Head of caudate nucleus (tissue), 42 donors: ENCODE measurements at regions not wholly inside any gene's neighbourhood (a gene's known extent, or its start where the extent isn't known, plus 50 kb on each side); places are given as distances from the start of the nearest gene placed in this dataset.

Source experiments
- DNase-seq, 42 donors: peaks; one replicate each; pipeline versions ENCODE4 v3.0.0 to v3.0.0-alpha.2; 2020 to 2021; ENCODE audit warnings: mixed read lengths in 7 of 42
- intact Hi-C: fragments of 100-400 bp; cut with DNase I; formaldehyde crosslinking; loops from one replicate; pipeline ENCODE4 v1.15.0; 2022

- intact Hi-C loops, result no loop called here
- DNase-seq, result no peak
Measured at GRCh38 chr1:201747261-201747660, 81.7 kb upstream of the IPO9 start.

- DNase-seq, result no peak
- intact Hi-C loops, result no loop called here
Measured at GRCh38 chr1:201748335-201748734, 80.6 kb upstream of the IPO9 start.

GRCh38 chr1:201749059-201749690, 79.8 kb upstream of the IPO9 start:
- intact Hi-C loops, result no loop called here
- no peak for DNase-seq

GRCh38 chr1:201750120-201750519, 78.8 kb upstream of the IPO9 start:
- intact Hi-C loops, result no loop called here
- no peak for DNase-seq

- intact Hi-C loops, result no loop called here
- no peak for DNase-seq
Measured at GRCh38 chr1:201750934-201751333, 78.0 kb upstream of the IPO9 start.

- DNase-seq, result no peak
- intact Hi-C loops, result no loop called here
Measured at GRCh38 chr1:201751872-201752271, 77.1 kb upstream of the IPO9 start.

- no peak for DNase-seq
- intact Hi-C loops, result no loop called here
Measured at GRCh38 chr1:201752333-201752732, 76.6 kb upstream of the IPO9 start.

- no peak for DNase-seq
- intact Hi-C loops, result no loop called here
Measured at GRCh38 chr1:201753492-201753891, 75.5 kb upstream of the IPO9 start.

- intact Hi-C loops, result no loop called here
- DNase-seq, result no peak
Measured at GRCh38 chr1:201754353-201754752, 74.6 kb upstream of the IPO9 start.

- no peak for DNase-seq
- intact Hi-C loops, result no loop called here
Measured at GRCh38 chr1:201755200-201755599, 73.8 kb upstream of the IPO9 start.

- intact Hi-C loops, result no loop called here
- no peak for DNase-seq
Measured at GRCh38 chr1:201756406-201756805, 72.6 kb upstream of the IPO9 start.

- DNase-seq, result no peak
Measured at GRCh38 chr1:201758499-201759050, 70.4 kb upstream of the IPO9 start.

GRCh38 chr1:201759194-201759815, 69.7 kb upstream of the IPO9 start:
- no peak for DNase-seq
- intact Hi-C loops, result no loop called here

More at GRCh38 chr1:201758499-201759050, 70.4 kb upstream of the IPO9 start:
- intact Hi-C loops, result no loop called here

GRCh38 chr1:201760516-201760915, 68.4 kb upstream of the IPO9 start:
- DNase-seq, result peak in 1 of 42 donors; percentile 40
- intact Hi-C loops, result no loop called here

GRCh38 chr1:201761178-201761577, 67.8 kb upstream of the IPO9 start:
- intact Hi-C loops, result no loop called here
- no peak for DNase-seq

GRCh38 chr1:201761871-201762270, 67.1 kb upstream of the IPO9 start:
- intact Hi-C loops, result no loop called here

GRCh38 chr1:201762381-201762780, 66.6 kb upstream of the IPO9 start:
- no peak for DNase-seq
- intact Hi-C loops, result no loop called here

More at GRCh38 chr1:201761871-201762270, 67.1 kb upstream of the IPO9 start:
- no peak for DNase-seq

GRCh38 chr1:201763455-201764140, 65.4 kb upstream of the IPO9 start:
- DNase-seq, result peak in 6 of 42 donors; percentile 21 to 60 (median 32)
- intact Hi-C loops, result no loop called here

- DNase-seq, result no peak
- intact Hi-C loops, result no loop called here
Measured at GRCh38 chr1:201764166-201764565, 64.8 kb upstream of the IPO9 start.

GRCh38 chr1:201764579-201764978, 64.4 kb upstream of the IPO9 start:
- intact Hi-C loops, result no loop called here

More at GRCh38 chr1:201764579-201764978, 64.4 kb upstream of the IPO9 start:
- DNase-seq, result no peak
